GM21381 (cell line): ENCODE measurements at regions not wholly inside any gene's neighbourhood (a gene's known extent, or its start where the extent isn't known, plus 50 kb on each side); places are given as distances from the start of the nearest gene placed in this dataset.
A peak's percentile ranks its signal among the peaks of the same experiment; 100 is the strongest.

Experiments used
- ATAC-seq: cut with Tn5 transposase; IDR thresholded peaks from one replicate; pipeline ENCODE4 v1.9.1; 2021; ENCODE audit warnings: mild to moderate bottlenecking, moderate library complexity; ENCODE audit not compliant: unreplicated experiment

GRCh38 chrX:20350596-20350995, 83.9 kb upstream of the RPS6KA3 start:
- no peak for ATAC-seq

- ATAC-seq: no peak
Measured at GRCh38 chrX:20348139-20348538, 81.4 kb upstream of the RPS6KA3 start.

GRCh38 chrX:20347481-20347880, 80.8 kb upstream of the RPS6KA3 start:
- no peak for ATAC-seq

GRCh38 chrX:20333672-20334071, 67.0 kb upstream of the RPS6KA3 start:
- no peak for ATAC-seq

- no peak for ATAC-seq
Measured at GRCh38 chrX:20330545-20330944, 63.8 kb upstream of the RPS6KA3 start.

GRCh38 chrX:20329435-20329834, 62.7 kb upstream of the RPS6KA3 start:
- ATAC-seq: no peak

- ATAC-seq: no peak
Measured at GRCh38 chrX:20325786-20326388, 59.2 kb upstream of the RPS6KA3 start.

- no peak for ATAC-seq
Measured at GRCh38 chrX:20322887-20323286, 56.2 kb upstream of the RPS6KA3 start.

GRCh38 chrX:20320461-20321159, 53.9 kb upstream of the RPS6KA3 start:
- ATAC-seq: peak; percentile 94

- ATAC-seq: no peak
Measured at GRCh38 chrX:20319054-20319453, 52.3 kb upstream of the RPS6KA3 start.

GRCh38 chrX:20317873-20318272, 51.2 kb upstream of the RPS6KA3 start:
- ATAC-seq: no peak
